C4-2B (cell line): ENCODE measurements at regions not wholly inside any gene's neighbourhood (a gene's known extent, or its start where the extent isn't known, plus 50 kb on each side); places are given as distances from the start of the nearest gene placed in this dataset.

Source experiments
- CTCF ChIP-seq: fragments of 450-650 bp; conservative IDR thresholded peaks from 2 replicates; pipeline ENCODE4 v1.5.1; 2017; ENCODE audit warnings: mild to moderate bottlenecking
- ZFX ChIP-seq: fragments of 450-650 bp; IDR thresholded peaks from 2 replicates; pipeline ENCODE4 v1.6.1; 2017

DNA sequence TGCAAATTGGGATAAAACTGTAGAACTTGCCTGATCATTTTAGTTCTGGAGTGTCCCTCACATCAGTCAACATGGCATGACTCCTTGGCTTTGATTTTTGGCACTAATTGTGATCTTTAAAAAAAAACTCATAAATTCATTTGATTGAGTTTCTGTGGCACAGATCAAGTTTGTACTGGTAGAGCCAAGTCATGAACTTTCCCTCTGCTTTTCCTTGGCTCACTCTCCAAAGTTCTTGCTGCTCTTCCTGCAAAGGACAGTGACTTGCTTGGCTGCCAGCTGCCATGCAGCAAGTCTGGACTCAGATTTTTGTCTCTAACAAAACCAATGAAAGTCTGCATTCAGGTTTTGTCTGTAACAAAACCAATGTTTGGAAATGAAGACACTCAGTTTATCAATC is 115.5 kb downstream of the RFX6 start:
- TF ChIP-seq CTCF (no peak), ZFX (no peak)
